Suprapubic skin (tissue), 4 donors: ENCODE measurements at regions not wholly inside any gene's neighbourhood (a gene's known extent, or its start where the extent isn't known, plus 50 kb on each side); places are given as distances from the start of the nearest gene placed in this dataset.

ENCODE experiments used
- CTCF ChIP-seq, 2 donors: fragments of 200-600 bp in 1 of 2; fragments of 450-650 bp in 1 of 2; sonication (generic) in 1 of 2; IDR thresholded peaks; one replicate each; pipeline ENCODE4 v1.5.1; 2016 to 2019; ENCODE audit warnings: antibody characterized with exemption in 2 of 2, mild to moderate bottlenecking in 1 of 2, moderate library complexity in 1 of 2
- POLR2A ChIP-seq, 2 donors: fragments of 450-650 bp; IDR thresholded peaks; one replicate each; pipeline ENCODE4 v1.6.1; 2017; ENCODE audit warnings: antibody characterized with exemption in 2 of 2, mild to moderate bottlenecking in 2 of 2, moderate library complexity in 2 of 2
- POLR2AphosphoS5 ChIP-seq, 3 donors: sonication (generic); formaldehyde crosslinking; IDR thresholded peaks; one replicate each; pipeline ENCODE4 v1.6.1; 2017; ENCODE audit warnings: antibody characterized with exemption in 3 of 3

- TF ChIP-seq CTCF (IDR thresholded peaks at IDR 0.05) = no peak
- TF ChIP-seq POLR2A (IDR thresholded peaks at IDR 0.05) = no peak
- no peak for TF ChIP-seq POLR2AphosphoS5 (IDR thresholded peaks at IDR 0.05)
Measured at GRCh38 chr1:38337711-38338110, 291.1 kb upstream of the POU3F1 start.
